CD4-positive, alpha-beta T cell (primary cell): ENCODE measurements at regions not wholly inside any gene's neighbourhood (a gene's known extent, or its start where the extent isn't known, plus 50 kb on each side); places are given as distances from the start of the nearest gene placed in this dataset.

Experiments used
- ATAC-seq: fragments of 200-7000 bp; cut with Tn5 transposase; one replicate; pipeline ENCODE4 v1.10.0; 2022; ENCODE audit warnings: mild to moderate bottlenecking; ENCODE audit not compliant: poor library complexity
- CTCF ChIA-PET: fragments of 350-600 bp; sonication (Branson Sonifier 250); formaldehyde crosslinking; loops from one replicate; lab custom pipeline; 2021; ENCODE audit warnings: antibody characterized with exemption, inconsistent platforms; lab: Charles Lee
- POLR2A ChIA-PET: fragments of 350-600 bp; sonication (Branson Sonifier 250); formaldehyde crosslinking; loops from one replicate; lab custom pipeline; 2021; ENCODE audit warnings: antibody characterized with exemption, inconsistent platforms; lab: Charles Lee
- DNase-seq, 14 experiments: peaks; one replicate each; pipeline ENCODE4 v3.0.0-alpha.2; 2013 to 2020; ENCODE audit warnings: mixed read lengths in 2 of 14
- H3K27ac ChIP-seq, 2 donors: one replicate each; pipeline versions ENCODE4 v1.5.1 to v1.7.0; 2013; ENCODE audit warnings: low read length in 2 of 2, low read depth in 1 of 2, mild to moderate bottlenecking in 1 of 2
- H3K27me3 ChIP-seq, 2 experiments: 1 replicate in 1 of 2; 2 replicates in 1 of 2; pipeline versions ENCODE4 v1.6.1 to v1.7.0; 2013; ENCODE audit warnings: low read length in 2 of 2, control low read depth in 1 of 2, mild to moderate bottlenecking in 1 of 2, moderate library complexity in 1 of 2; ENCODE audit not compliant: insufficient read depth in 2 of 2, control insufficient read depth in 1 of 2
- H3K36me3 ChIP-seq: one replicate; pipeline ENCODE4 v1.6.1; 2013; ENCODE audit warnings: low read length, control low read depth; ENCODE audit not compliant: insufficient read depth
- H3K4me1 ChIP-seq: one replicate; pipeline ENCODE4 v1.6.1; 2013; ENCODE audit warnings: low read length, control low read depth; ENCODE audit not compliant: insufficient read depth
- H3K4me3 ChIP-seq: one replicate; pipeline ENCODE4 v1.5.1; 2013; ENCODE audit warnings: mild to moderate bottlenecking, low read length, moderate library complexity
- H3K9me3 ChIP-seq, 2 experiments: 1 replicate in 1 of 2; 2 replicates in 1 of 2; pipeline versions ENCODE4 v1.6.1 to v1.7.0; 2013; ENCODE audit warnings: low read length in 2 of 2, mild to moderate bottlenecking in 2 of 2, control low read depth in 1 of 2, moderate library complexity in 1 of 2; ENCODE audit not compliant: control insufficient read depth in 1 of 2, insufficient read depth in 1 of 2
- H3K27ac Mint-ChIP-seq: one replicate; pipeline ENCODE4 v1.8.0; 2020; ENCODE audit warnings: mixed read lengths
- H3K27me3 Mint-ChIP-seq: one replicate; pipeline ENCODE4 v1.8.0; 2021; ENCODE audit warnings: mixed read lengths
- H3K36me3 Mint-ChIP-seq: one replicate; pipeline ENCODE4 v1.8.0; 2021; ENCODE audit warnings: low read depth, mixed read lengths
- H3K4me1 Mint-ChIP-seq: one replicate; pipeline ENCODE4 v1.8.0; 2021; ENCODE audit warnings: low read depth, mixed read lengths
- H3K4me3 Mint-ChIP-seq: one replicate; pipeline ENCODE4 v1.8.0; 2020; ENCODE audit warnings: mild to moderate bottlenecking, mixed read lengths
- H3K9me3 Mint-ChIP-seq: one replicate; pipeline ENCODE4 v1.8.0; 2020; ENCODE audit warnings: mixed read lengths
- intact Hi-C, 2 experiments: fragments of 100-400 bp; cut with DNase I in 1 of 2; cut with micrococcal nuclease in 1 of 2; formaldehyde crosslinking; loops; one replicate each; pipeline versions ENCODE4 v1.15.1 to v1.9.0; 2023 to 2025; cut with DNase I, micrococcal nuclease
- TF ChIP-seq, protein P1 (sequence below): fragments of 200-600 bp; IDR thresholded peaks from one replicate; pipeline ENCODE4 v1.8.0; 2022; ENCODE audit warnings: antibody characterized with exemption, mild to moderate bottlenecking

DNA sequence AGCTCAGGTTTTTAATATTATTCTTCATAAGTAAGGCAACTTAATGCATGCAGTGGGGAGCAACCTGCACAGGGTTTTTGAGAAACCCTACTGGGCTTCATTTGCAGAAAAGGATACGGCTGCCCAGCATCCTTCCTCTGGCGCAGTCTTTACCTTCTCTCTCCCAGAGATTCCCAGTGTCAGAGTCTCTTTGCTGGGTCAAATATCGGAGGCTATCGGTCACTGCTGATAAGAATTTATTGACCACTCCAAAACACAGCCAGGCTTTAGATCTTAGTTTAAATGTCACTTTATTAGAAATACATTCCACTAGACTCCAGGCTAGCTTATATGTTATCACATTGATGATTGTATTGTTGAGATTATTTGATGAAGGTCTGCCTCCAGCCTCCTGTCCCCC is 147.2 kb upstream of the CPSF6 start:
- no peak for DNase-seq
- Histone ChIP-seq H3K9me3 (no peaks in the 10 kb centered on the region), H3K27me3 (peaks cover 9 to 12% of the 10 kb centered on the region in 2 experiments), H3K27ac (no peak overlapping the region), H3K36me3 (no peaks in the 10 kb centered on the region), H3K4me3 (no peak overlapping the region), H3K4me1 (no peaks in the 10 kb centered on the region)
- intact Hi-C loops = no loop called here
- Mint-ChIP-seq H3K4me3 (no peak overlapping the region), H3K4me1 (no peaks in the 10 kb centered on the region), H3K36me3 (no peaks in the 10 kb centered on the region), H3K27ac (no peak overlapping the region), H3K9me3 (no peaks in the 10 kb centered on the region), H3K27me3 (peaks cover 28% of the 10 kb centered on the region)
- TF ChIP-seq, protein P1, sequence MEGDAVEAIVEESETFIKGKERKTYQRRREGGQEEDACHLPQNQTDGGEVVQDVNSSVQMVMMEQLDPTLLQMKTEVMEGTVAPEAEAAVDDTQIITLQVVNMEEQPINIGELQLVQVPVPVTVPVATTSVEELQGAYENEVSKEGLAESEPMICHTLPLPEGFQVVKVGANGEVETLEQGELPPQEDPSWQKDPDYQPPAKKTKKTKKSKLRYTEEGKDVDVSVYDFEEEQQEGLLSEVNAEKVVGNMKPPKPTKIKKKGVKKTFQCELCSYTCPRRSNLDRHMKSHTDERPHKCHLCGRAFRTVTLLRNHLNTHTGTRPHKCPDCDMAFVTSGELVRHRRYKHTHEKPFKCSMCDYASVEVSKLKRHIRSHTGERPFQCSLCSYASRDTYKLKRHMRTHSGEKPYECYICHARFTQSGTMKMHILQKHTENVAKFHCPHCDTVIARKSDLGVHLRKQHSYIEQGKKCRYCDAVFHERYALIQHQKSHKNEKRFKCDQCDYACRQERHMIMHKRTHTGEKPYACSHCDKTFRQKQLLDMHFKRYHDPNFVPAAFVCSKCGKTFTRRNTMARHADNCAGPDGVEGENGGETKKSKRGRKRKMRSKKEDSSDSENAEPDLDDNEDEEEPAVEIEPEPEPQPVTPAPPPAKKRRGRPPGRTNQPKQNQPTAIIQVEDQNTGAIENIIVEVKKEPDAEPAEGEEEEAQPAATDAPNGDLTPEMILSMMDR = no peak
- no peak for ATAC-seq
- POLR2A ChIA-PET = no interaction called here
- CTCF ChIA-PET = no interaction called here

DNA sequence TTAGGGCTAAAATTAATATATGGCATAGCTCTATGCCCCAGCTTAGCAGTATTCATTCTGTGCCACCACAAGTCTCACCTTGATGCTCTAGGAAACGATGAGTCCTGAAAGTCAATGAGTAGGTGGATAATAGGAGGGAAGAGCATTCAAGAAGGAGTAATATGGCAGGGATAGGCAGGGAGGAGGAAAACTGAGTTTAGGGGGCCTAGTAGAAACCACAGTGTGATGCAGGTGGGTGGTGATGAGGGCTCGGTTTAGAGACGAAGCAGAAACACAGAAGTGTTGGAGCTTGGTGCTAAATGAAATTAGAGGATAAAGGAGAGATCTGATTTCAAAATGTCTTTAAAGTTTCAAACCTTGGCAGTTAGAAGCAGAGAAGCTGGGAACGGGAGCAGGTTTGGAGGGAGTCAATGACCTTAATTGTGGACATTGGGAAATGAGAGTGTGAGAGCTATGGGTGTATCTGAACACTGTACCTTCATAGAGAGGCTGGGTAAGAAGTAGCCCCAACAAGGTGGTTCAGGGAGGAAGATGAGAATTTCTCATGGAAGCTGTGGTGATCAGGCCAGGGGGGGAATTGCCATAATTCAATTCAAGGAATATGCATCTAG is 144.7 kb upstream of the CPSF6 start:
- H3K9me3 ChIP-seq = no peaks in the 10 kb centered on the region
- ChIA-PET POLR2A (no interaction called here), CTCF (no interaction called here)
- H3K4me3 ChIP-seq = no peak overlapping the region
- Mint-ChIP-seq H3K9me3 (no peaks in the 10 kb centered on the region), H3K27me3 (peaks cover 31% of the 10 kb centered on the region), H3K4me1 (no peaks in the 10 kb centered on the region), H3K27ac (no peak overlapping the region), H3K4me3 (no peak overlapping the region), H3K36me3 (no peaks in the 10 kb centered on the region)
- H3K27ac ChIP-seq = no peak overlapping the region
- peaks cover 9 to 21% of the 10 kb centered on the region in 2 experiments for H3K27me3 ChIP-seq
- ATAC-seq = no peak
- no peak for DNase-seq
- intact Hi-C loops = no loop called here
- no peaks in the 10 kb centered on the region for H3K36me3 ChIP-seq
- TF ChIP-seq, protein P1 = no peak
- no peaks in the 10 kb centered on the region for H3K4me1 ChIP-seq

DNA sequence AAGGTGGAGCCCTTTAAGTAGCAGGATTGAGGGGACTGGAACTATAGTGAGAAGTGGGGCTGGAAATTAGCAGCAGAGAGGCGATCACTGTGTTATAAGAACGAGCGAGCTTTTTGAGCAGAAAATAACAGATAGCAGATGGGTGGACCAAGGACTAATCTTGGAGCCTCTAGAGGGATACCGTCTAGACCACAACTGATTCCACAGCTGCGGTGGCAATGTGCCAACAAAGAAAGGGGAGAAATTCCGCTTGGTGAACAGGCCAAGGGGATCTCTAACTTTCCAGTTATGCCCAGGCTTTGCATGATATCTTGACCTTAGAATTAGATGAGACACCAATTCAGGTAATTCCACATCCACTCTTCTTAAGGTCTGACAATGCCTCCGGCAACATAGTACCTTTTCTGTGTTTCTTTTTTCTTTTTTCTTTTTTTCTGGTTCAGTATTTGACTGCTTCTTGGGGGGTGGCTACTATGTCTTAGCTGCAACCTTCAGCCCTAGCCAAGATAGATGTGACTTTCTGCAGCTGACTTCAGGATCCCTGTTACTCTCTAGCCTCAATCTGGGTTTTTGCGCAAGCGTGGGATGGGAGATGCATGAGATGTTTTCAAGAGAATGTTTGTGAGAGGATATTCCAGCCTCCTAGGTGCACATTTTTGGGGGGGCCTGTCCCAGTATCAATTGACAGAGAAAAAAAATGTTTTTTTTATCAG is 143.4 kb upstream of the CPSF6 start:
- POLR2A ChIA-PET = no interaction called here
- ATAC-seq = no peak

More for the DNA sequence above, 143.4 kb upstream of the CPSF6 start:
- no peaks in the 10 kb centered on the region for H3K36me3 ChIP-seq
- Mint-ChIP-seq H3K9me3 (no peaks in the 10 kb centered on the region), H3K4me3 (no peak overlapping the region), H3K27ac (no peak overlapping the region), H3K4me1 (no peaks in the 10 kb centered on the region), H3K27me3 (peaks cover 32% of the 10 kb centered on the region), H3K36me3 (no peaks in the 10 kb centered on the region)
- H3K27me3 ChIP-seq = peaks cover 9 to 21% of the 10 kb centered on the region in 2 experiments
- no peak for DNase-seq
- H3K4me1 ChIP-seq = no peaks in the 10 kb centered on the region
- TF ChIP-seq, protein P1 = no peak
- no peak overlapping the region for H3K27ac ChIP-seq
- H3K9me3 ChIP-seq = no peaks in the 10 kb centered on the region
- no peak overlapping the region for H3K4me3 ChIP-seq
- intact Hi-C loops = no loop called here
- CTCF ChIA-PET = no interaction called here
